H1 (cell line): ENCODE measurements at regions not wholly inside any gene's neighbourhood (a gene's known extent, or its start where the extent isn't known, plus 50 kb on each side); places are given as distances from the start of the nearest gene placed in this dataset.

Source experiments
- CHD2 ChIP-seq: IDR thresholded peaks from 2 replicates; pipeline ENCODE4 v1.6.1; 2012; ENCODE audit warnings: low read length, improper control_type of control experiment
- EP300 ChIP-seq, 2 experiments: IDR thresholded peaks; 1 replicate in 1 of 2; 2 replicates in 1 of 2; pipeline ENCODE4 v1.6.1; 2011 to 2012; ENCODE audit warnings: low read depth in 2 of 2, low read length in 2 of 2, mild to moderate bottlenecking in 2 of 2, borderline replicate concordance in 1 of 2, inconsistent platforms in 1 of 2, moderate library complexity in 1 of 2
- EZH2 ChIP-seq: fragments of 200-600 bp; sonication (generic); IDR thresholded peaks from 2 replicates; pipeline ENCODE4 v1.7.1; 2012; ENCODE audit warnings: low read depth, mild to moderate bottlenecking, moderate library complexity, low read length, inconsistent platforms; ENCODE audit not compliant: severe bottlenecking
- HDAC6 ChIP-seq: IDR thresholded peaks from one replicate; pipeline ENCODE4 v1.7.1; 2012; ENCODE audit warnings: low read depth, mild to moderate bottlenecking, inconsistent platforms, low read length, moderate library complexity
- JUN ChIP-seq: IDR thresholded peaks from 2 replicates; pipeline ENCODE4 v1.6.1; 2011; ENCODE audit warnings: low read depth, mild to moderate bottlenecking, improper control_type of control experiment, low read length
- NANOG ChIP-seq: IDR thresholded peaks from 2 replicates; pipeline ENCODE4 v1.6.1; 2011; ENCODE audit warnings: low read length, low read depth, mild to moderate bottlenecking, inconsistent platforms; ENCODE audit not compliant: insufficient read depth, poor library complexity, severe bottlenecking
- SIN3A ChIP-seq, 2 experiments: IDR thresholded peaks in 1 of 2; conservative IDR thresholded peaks in 1 of 2; 2 replicates each; pipeline ENCODE4 v1.6.1; 2011 to 2012; ENCODE audit warnings: low read length in 2 of 2, improper control_type of control experiment in 1 of 2, low read depth in 1 of 2, mild to moderate bottlenecking in 1 of 2
- SP2 ChIP-seq: IDR thresholded peaks from 2 replicates; pipeline ENCODE4 v1.6.1; 2012; ENCODE audit warnings: mild to moderate bottlenecking, low read length, inconsistent platforms
- SP4 ChIP-seq: IDR thresholded peaks from 2 replicates; pipeline ENCODE4 v1.6.1; 2012; ENCODE audit warnings: low read length, inconsistent platforms
- SUZ12 ChIP-seq: fragments of 200-600 bp; sonication (generic); IDR thresholded peaks from 2 replicates; pipeline ENCODE4 v1.6.1; 2012; ENCODE audit warnings: mild to moderate bottlenecking, inconsistent platforms, low read length, moderate library complexity, mixed read lengths
- TEAD4 ChIP-seq: IDR thresholded peaks from 2 replicates; pipeline ENCODE4 v1.6.1; 2012; ENCODE audit warnings: low read depth, low read length, inconsistent platforms, mixed read lengths
- ZNF274 ChIP-seq: IDR thresholded peaks from 2 replicates; pipeline ENCODE4 v1.7.0; 2012; ENCODE audit warnings: low read length, borderline replicate concordance; ENCODE audit errors: extremely low read depth

- TF ChIP-seq CHD2 = no peak
- no peak for TF ChIP-seq NANOG
- no peak for TF ChIP-seq SP2
- no peak for TF ChIP-seq HDAC6
- no peak for TF ChIP-seq ZNF274
- TF ChIP-seq EP300 (IDR thresholded peaks at IDR 0.05; ENCODE audit: borderline replicate concordance in 1 of 2, low read depth in 2 of 2, low read length in 2 of 2) = no peak
- no peak for TF ChIP-seq JUN
- no peak for TF ChIP-seq TEAD4
- TF ChIP-seq SUZ12 = no peak
- TF ChIP-seq SIN3A (conservative IDR thresholded peaks at IDR 0.05 in 1 of 2, IDR thresholded peaks at IDR 0.05 in 1 of 2; ENCODE audit: low read depth in 1 of 2, low read length in 2 of 2) = no peak
- no peak for TF ChIP-seq EZH2
- no peak for TF ChIP-seq SP4
Observed at GRCh38 chr10:53396876-53397275, 624.3 kb upstream of the MBL2 start (continued).
